Astrocyte of the spinal cord (primary cell): ENCODE measurements at regions not wholly inside any gene's neighbourhood (a gene's known extent, or its start where the extent isn't known, plus 50 kb on each side); places are given as distances from the start of the nearest gene placed in this dataset.

Source experiments
- DNase-seq: peaks from one replicate; pipeline ENCODE4 v3.0.0; 2011; ENCODE audit warnings: low read depth, low spot score
- H3K4me3 ChIP-seq: 2 replicates; pipeline ENCODE4 v1.5.1; 2011; ENCODE audit warnings: low read depth, mild to moderate bottlenecking, low read length, moderate library complexity
- CTCF ChIP-seq: IDR thresholded peaks from 2 replicates; pipeline ENCODE4 v1.5.1; 2012; ENCODE audit warnings: low read depth, mild to moderate bottlenecking, low read length, inconsistent platforms
- in situ Hi-C: cut with HindIII; loops from 2 replicates; pipeline ENCODE4 v1.10.0; 2017; ENCODE audit warnings: low sequenced_read_pairs

DNA sequence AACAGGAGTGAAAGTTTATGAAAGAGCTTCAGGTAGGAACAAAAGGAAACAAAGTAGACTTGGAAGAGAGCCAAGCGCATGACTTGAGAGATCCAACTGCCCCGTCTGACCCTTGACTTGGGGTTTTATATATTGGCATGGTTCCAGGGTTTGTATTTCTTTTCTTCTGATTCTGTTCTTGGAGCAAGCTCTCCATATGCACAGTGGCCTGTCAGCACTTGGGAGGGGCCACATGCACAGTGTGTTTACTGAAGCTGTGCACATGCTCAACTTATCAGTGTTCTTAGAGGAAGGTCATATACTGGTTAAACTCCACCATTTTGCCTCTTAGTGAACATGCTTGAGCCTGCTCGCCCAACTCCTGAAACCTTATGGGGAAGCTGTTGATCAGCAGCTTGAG lies 953.7 kb downstream of the TFAP2A start:
- no peak for TF ChIP-seq CTCF
- in situ Hi-C loops, result no loop called here
- DNase-seq, result no peak
- H3K4me3 ChIP-seq, result no peak overlapping the region

DNA sequence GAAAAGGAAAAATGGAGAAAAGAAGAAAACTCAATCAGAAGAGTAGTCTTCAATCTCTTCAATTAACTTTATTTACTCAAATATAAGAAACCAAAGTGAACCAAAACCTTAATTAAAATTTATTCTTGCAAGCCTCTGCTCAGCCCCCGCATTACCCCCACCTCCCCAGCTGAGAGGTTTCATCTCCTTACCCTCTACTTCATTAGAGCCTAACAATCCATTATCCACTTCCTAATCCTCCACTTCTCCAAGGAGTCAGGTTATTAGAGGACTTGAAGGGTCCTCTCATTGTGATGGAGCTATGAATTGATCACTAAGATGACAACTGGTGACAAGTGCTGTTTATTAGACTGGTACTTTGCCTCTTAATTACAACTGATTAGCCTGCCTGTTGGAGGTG lies 956.5 kb downstream of the TFAP2A start:
- DNase-seq, result no peak
- TF ChIP-seq CTCF, result no peak
- in situ Hi-C loops, result no loop called here
- no peak overlapping the region for H3K4me3 ChIP-seq

GRCh38 chr6:9455864-9456658 lies 958.8 kb downstream of the TFAP2A start:
- no peak for DNase-seq
- no peak overlapping the region for H3K4me3 ChIP-seq
- no peak for TF ChIP-seq CTCF
- in situ Hi-C loops, result no loop called here

DNA sequence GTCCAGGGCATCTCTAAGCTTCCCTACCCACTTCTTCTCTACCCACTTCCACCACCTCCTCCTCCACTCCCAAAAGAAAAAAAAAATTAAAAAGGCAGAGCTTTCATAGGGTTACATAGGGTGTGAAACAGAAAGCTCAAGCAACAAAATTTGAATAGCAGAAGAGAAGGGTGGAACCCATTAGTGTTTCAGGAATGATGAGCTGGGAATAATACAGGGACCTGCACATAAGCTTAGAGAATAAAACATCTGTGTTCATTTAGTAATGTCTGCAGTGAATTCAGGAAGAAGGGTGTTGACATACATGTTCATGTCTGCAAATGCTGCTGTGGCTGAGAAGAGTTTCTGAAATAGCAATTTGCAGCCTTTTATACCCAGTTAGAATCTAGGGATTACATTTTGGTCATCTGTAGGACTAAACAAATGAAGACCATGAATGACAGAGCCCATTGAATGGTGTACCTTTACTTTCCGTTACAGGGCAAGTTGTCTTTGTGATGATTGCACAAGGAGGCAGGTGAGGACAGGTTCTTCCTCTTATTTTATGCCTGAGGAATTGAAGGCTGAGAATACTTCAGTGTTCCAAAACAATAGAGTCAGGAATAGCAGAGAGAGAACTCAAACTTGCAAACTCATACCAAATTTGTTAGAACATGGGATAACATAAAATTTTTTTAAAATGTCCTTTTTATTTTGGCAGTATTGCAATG lies 975.1 kb downstream of the TFAP2A start:
- no peak overlapping the region for H3K4me3 ChIP-seq
- no peak for TF ChIP-seq CTCF

DNA sequence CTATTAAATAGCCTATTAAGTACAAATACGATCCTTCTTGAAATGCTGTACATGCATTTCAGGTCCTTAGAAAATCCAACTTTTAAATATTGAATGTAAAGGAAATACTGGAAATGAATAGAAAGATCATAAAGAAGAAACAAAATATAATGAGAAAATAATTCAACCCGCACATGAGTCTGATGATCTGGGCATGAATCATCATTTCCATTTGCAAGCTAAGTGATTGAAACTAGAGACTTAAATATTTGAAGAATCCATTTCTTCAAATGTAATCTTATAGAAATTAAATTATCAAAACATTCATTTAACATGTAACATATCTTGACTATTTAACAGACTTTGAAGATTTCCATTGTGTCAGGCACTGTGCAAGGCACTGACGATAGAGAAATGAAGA lies 977.0 kb downstream of the TFAP2A start:
- no peak overlapping the region for H3K4me3 ChIP-seq
- in situ Hi-C loops, result no loop called here
- DNase-seq, result peak; percentile 26
- TF ChIP-seq CTCF, result no peak

More for the DNA sequence above, 975.1 kb downstream of the TFAP2A start:
- in situ Hi-C loops, result no loop called here
- DNase-seq, result no peak

DNA sequence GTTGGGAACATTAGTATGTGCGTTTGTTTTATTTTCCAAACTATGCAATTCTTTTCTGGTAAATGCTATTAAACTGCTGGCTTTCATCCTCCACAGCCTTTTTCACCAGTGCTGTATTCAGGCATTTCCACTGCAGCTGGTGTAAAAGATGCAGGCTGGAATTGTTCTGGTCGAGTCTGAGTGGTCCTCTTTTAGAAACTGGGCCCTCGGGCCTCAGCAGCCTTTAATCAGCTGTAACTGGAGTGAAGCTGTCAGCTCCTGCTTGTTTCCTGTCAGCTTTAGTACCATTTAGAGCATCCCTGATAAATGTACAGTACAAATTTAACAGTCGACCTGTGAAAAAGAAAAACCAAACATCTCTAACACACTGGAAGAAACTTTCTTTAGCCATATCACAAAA lies 979.6 kb downstream of the TFAP2A start:
- in situ Hi-C loops, result no loop called here
- no peak for TF ChIP-seq CTCF
- no peak for DNase-seq
- H3K4me3 ChIP-seq, result no peak overlapping the region
